Right cardiac atrium (tissue), 5 donors: ENCODE measurements at regions not wholly inside any gene's neighbourhood (a gene's known extent, or its start where the extent isn't known, plus 50 kb on each side); places are given as distances from the start of the nearest gene placed in this dataset.
"Not testable (repeated sequence)": the region's sequence is repeated elsewhere in the genome, so short reads cannot be mapped to it uniquely, and the experiment has no call there.

Experiments
- ATAC-seq, 2 donors: fragments of 200-7000 bp; cut with Tn5 transposase; one replicate each; pipeline versions ENCODE4 v1.8.0 to v1.9.1; 2020; ENCODE audit warnings: moderate library complexity in 2 of 2, mild to moderate bottlenecking in 1 of 2
- DNase-seq, 3 donors: peaks; one replicate each; pipeline ENCODE4 v3.0.0-alpha.2; 2020
- H3K27ac ChIP-seq: one replicate; pipeline ENCODE4 v1.5.1; 2013; ENCODE audit warnings: mild to moderate bottlenecking, low read length, control low read depth, moderate library complexity
- H3K27me3 ChIP-seq: one replicate; pipeline ENCODE4 v1.6.1; 2013; ENCODE audit not compliant: control insufficient read depth, insufficient read depth
- H3K4me1 ChIP-seq: one replicate; pipeline ENCODE4 v1.6.1; 2013; ENCODE audit warnings: low read length; ENCODE audit not compliant: control insufficient read depth, insufficient read depth
- H3K4me3 ChIP-seq: one replicate; pipeline ENCODE4 v1.5.1; 2013; ENCODE audit warnings: low read length, control low read depth
- H3K9me3 ChIP-seq: one replicate; pipeline ENCODE4 v1.6.1; 2013; ENCODE audit warnings: low read length; ENCODE audit not compliant: control insufficient read depth
- WGBS: extraction: QIAGEN DNeasy Blood & Tissue Kit; methylation state at CpG from one replicate; pipeline ENCODE4 v1.1.7; 2013; 5-methylcytosine and 5-hydroxymethylcytosine counted together
- intact Hi-C, 4 donors: fragments of 100-400 bp; cut with DNase I; formaldehyde crosslinking; loops; one replicate each; pipeline versions ENCODE4 v1.11.0 to v1.14.0; 2022 to 2023
- donor health status: healthy with polysubstance abuse.
- donor health status: DM: no; HTN: yes; CAD: no.
- donor health status: DM: no; HTN: no; CAD: no.
- donor health status: DM: no; HTN: yes; CAD: no; lungs with severe emphysema.
- donor health status: DM: yes; HTN: yes; CAD: no.

GRCh38 chr10:57905010-57905409, 362.7 kb downstream of the IPMK start:
- intact Hi-C loops = no loop called here
- ATAC-seq (no peak), DNase-seq (no peak)
- H3K27ac ChIP-seq = no peak overlapping the region
- H3K4me1 ChIP-seq = no peaks in the 10 kb centered on the region
- H3K27me3 ChIP-seq = no peaks in the 10 kb centered on the region
- no peaks in the 10 kb centered on the region for H3K9me3 ChIP-seq
- no peak overlapping the region for H3K4me3 ChIP-seq
- WGBS = 91% methylated on average over 2 of the region's 2 CpGs

DNA sequence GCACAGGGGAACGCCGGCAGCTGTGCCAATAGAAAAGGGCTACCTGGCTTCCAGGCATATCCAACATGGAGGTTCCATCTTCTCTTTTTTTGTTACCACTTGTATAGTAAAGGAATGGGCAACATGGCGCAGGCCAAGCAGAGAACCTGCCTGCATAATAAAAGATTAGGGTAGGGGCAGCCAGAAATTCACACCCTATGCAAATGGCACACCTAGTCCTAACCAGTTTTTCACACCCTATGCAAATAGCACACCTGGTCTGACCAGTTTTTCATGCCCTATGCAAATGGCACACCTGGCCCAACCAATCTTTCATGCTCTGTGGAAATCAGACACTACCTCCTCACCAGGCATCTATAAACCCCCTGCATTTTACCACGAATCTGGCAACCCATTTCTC, 369.5 kb downstream of the IPMK start:
- H3K4me1 ChIP-seq = no peaks in the 10 kb centered on the region
- DNase-seq (no peak), ATAC-seq (no peak)
- WGBS = 72% methylated on average over 4 of the region's 4 CpGs
- H3K4me3 ChIP-seq = no peak overlapping the region
- H3K27me3 ChIP-seq = no peaks in the 10 kb centered on the region
- intact Hi-C loops = no loop called here
- H3K9me3 ChIP-seq = no peaks in the 10 kb centered on the region
- H3K27ac ChIP-seq = no peak overlapping the region

DNA sequence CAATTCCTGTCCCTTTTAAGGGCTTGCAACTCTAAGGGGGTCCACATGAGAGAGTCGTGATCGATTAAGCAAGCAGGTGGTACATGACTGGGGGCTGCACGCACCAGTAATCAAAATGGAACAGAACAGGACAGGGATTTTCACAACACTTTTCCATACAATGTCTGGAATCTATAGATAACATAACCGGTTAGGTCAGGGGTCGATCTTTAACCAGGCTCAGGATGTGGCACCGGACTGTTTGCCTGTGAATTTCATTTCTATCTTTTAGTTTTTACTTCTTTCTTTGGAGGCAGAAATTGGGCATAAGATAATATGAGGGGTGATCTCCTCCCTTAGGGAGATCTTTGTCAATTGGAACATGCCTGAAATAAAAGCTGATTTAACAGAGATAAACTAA, 370.1 kb downstream of the IPMK start:
- Histone ChIP-seq H3K4me1 (no peaks in the 10 kb centered on the region), H3K4me3 (no peak overlapping the region), H3K27ac (no peak overlapping the region), H3K9me3 (no peaks in the 10 kb centered on the region), H3K27me3 (no peaks in the 10 kb centered on the region)
- 86% methylated on average over 6 of the region's 6 CpGs for WGBS
- ATAC-seq (no peak), DNase-seq (no peak)
- intact Hi-C loops = no loop called here

GRCh38 chr10:57894361-57894760, 373.3 kb downstream of the IPMK start:
- H3K4me3 ChIP-seq = no peak overlapping the region
- H3K27me3 ChIP-seq = no peaks in the 10 kb centered on the region
- no peaks in the 10 kb centered on the region for H3K4me1 ChIP-seq
- intact Hi-C loops = no loop called here
- DNase-seq (no peak), ATAC-seq (no peak)
- H3K27ac ChIP-seq = no peak overlapping the region
- H3K9me3 ChIP-seq = no peaks in the 10 kb centered on the region

- Histone ChIP-seq H3K4me1 (no peaks in the 10 kb centered on the region), H3K4me3 (no peak overlapping the region), H3K27me3 (no peaks in the 10 kb centered on the region), H3K27ac (no peak overlapping the region), H3K9me3 (no peaks in the 10 kb centered on the region)
- no peak for ATAC-seq
- WGBS = 76% methylated on average over 7 of the region's 7 CpGs
- DNase-seq = no peak
- intact Hi-C loops = no loop called here
These were observed 376.3 kb downstream of the IPMK start for GRCh38 chr10:57891201-57892006.

DNA sequence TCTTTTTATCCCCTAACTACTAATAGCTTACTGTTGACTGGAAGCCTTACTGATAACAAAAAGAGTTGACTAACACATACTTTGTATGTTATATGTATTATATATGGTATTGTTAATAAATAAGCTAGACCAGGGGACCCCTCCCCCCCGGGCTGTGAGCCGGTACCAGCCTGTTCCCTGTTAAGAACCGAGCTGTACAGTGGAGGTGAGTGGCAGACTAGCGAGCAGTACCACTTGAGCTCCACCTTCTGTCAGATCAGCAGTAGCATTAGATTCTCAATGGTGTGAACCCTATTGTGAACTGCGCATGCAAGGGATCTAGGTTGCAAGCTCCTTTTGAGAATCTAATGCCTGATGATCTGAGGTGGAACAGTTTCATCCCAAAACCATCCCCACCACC, 377.0 kb downstream of the IPMK start:
- intact Hi-C loops = no loop called here
- H3K27me3 ChIP-seq = no peaks in the 10 kb centered on the region
- WGBS = 84% methylated on average over 5 of the region's 5 CpGs

DNA sequence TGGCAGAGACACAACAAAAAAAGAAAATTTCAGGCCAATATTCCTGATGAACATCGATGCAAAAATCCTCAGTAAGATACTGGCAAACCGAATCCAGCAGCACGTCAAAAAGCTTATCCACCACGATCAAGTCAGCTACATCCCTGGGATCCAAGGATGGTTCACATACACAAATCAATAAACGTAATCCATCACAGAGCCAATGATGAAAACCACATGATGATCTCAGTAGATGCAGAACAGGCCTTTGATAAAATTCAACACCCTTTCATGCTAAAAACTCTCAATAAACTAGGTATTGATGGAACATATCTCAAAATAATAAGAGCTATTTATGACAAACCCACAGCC, 382.1 kb downstream of the IPMK start:
- ATAC-seq, H3K4me3 ChIP-seq, DNase-seq, H3K27ac ChIP-seq, H3K27me3 ChIP-seq, H3K9me3 ChIP-seq, intact Hi-C loops, H3K4me1 ChIP-seq: not testable (repeated sequence)
- WGBS = 75% methylated on average over 5 of the region's 5 CpGs

More for the DNA sequence above, 377.0 kb downstream of the IPMK start:
- no peaks in the 10 kb centered on the region for H3K4me1 ChIP-seq
- no peak overlapping the region for H3K4me3 ChIP-seq
- ATAC-seq = no peak
- DNase-seq = peak in 1 of 3 donors; percentile 11
- H3K27ac ChIP-seq = no peak overlapping the region
- no peaks in the 10 kb centered on the region for H3K9me3 ChIP-seq

- Histone ChIP-seq H3K4me1 (no peaks in the 10 kb centered on the region), H3K9me3 (no peaks in the 10 kb centered on the region), H3K27ac (no peak overlapping the region), H3K4me3 (no peak overlapping the region), H3K27me3 (no peaks in the 10 kb centered on the region)
- WGBS = 65% methylated on average over 2 of the region's 2 CpGs
- DNase-seq (no peak), ATAC-seq (no peak)
- intact Hi-C loops = no loop called here
These were observed 382.6 kb downstream of the IPMK start for GRCh38 chr10:57884965-57885617.

DNA sequence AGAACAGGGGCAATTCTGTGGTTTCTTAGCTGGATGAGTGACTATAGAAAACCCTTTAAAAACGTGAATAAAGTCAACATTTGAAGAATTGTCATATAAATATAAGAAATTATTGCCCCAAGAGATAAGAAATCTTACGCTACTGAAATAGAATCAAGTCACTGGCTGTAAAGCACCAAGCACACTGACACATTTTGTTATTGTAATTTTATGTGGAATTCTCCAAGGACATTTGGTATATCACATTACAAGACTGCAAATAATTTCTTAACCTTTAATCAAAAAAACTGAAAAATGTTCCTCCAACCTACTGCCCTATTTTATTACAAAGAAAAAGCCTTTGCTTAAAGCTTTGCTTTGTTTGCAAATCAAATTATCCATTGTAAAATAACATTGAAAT, 383.3 kb downstream of the IPMK start:
- DNase-seq = no peak
- Histone ChIP-seq H3K4me3 (no peak overlapping the region), H3K9me3 (no peaks in the 10 kb centered on the region), H3K27me3 (no peaks in the 10 kb centered on the region), H3K27ac (no peak overlapping the region), H3K4me1 (no peaks in the 10 kb centered on the region)
- 47% methylated on average over 2 of the region's 2 CpGs for WGBS
- no peak for ATAC-seq
- intact Hi-C loops = no loop called here

DNA sequence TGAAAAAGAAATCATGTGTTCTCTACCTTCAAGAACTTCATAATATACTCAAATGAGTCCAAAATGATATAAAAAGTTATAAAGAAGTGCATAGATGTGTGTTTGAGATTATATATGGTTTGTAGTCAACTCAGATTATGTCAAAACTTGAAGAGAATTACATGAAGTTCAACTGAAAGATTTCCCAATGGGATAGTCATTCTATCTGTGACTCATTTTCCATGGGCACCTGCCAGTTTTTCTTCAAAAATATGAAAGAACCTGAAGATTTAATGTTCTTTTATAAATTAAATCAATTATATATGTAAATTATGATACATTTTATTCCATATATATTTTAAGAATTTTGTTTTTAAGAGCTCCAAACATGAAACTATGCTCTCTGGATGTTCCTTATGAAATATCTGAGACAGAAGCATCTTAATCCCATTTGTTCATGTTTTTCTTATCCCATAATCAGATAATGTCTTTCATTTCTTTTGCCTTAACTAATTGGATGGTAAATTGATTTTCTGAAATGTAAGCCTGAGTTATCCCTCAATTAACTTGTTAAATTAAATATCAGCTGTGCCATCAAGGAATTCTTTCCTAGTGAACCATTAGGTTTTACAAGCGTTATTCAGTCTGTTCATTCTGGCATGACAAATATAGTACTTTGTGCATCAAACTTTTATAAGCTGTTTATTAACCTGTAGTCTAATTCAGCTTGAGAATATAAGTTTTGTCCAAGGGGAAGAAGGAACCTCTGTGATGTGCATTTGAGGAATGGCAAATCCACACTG, 387.1 kb downstream of the IPMK start:
- Histone ChIP-seq H3K27me3 (no peaks in the 10 kb centered on the region), H3K4me3 (no peak overlapping the region), H3K9me3 (no peaks in the 10 kb centered on the region), H3K27ac (no peak overlapping the region), H3K4me1 (no peaks in the 10 kb centered on the region)
- intact Hi-C loops = no loop called here
- DNase-seq (no peak), ATAC-seq (no peak)
- WGBS = 68% methylated on average over 1 of the region's 1 CpG

GRCh38 chr10:57874810-57875209, 392.9 kb downstream of the IPMK start:
- H3K4me3 ChIP-seq = no peak overlapping the region
- ATAC-seq = no peak
- H3K9me3 ChIP-seq = no peaks in the 10 kb centered on the region
- WGBS = 86% methylated on average over 4 of the region's 4 CpGs
- intact Hi-C loops = no loop called here
- no peaks in the 10 kb centered on the region for H3K4me1 ChIP-seq
- no peak for DNase-seq
- H3K27me3 ChIP-seq = no peaks in the 10 kb centered on the region
- H3K27ac ChIP-seq = no peak overlapping the region
